ENCODE measurements at regions not wholly inside any gene's neighbourhood (a gene's known extent, or its start where the extent isn't known, plus 50 kb on each side); places are given as distances from the start of the nearest gene placed in this dataset.

- TF ChIP-seq CTCF (IDR thresholded peaks at IDR 0.05; ENCODE audit: borderline replicate concordance, extremely low read depth, low read length, poor library complexity, severe bottlenecking) (no peak), EZH2 (IDR thresholded peaks at IDR 0.05; ENCODE audit: borderline replicate concordance, low read depth, low read length, severe bottlenecking) (no peak)
Measured at GRCh38 chr21:14762734-14763694, 216.9 kb upstream of the SAMSN1 start.
